H9 (cell line): ENCODE measurements at regions not wholly inside any gene's neighbourhood (a gene's known extent, or its start where the extent isn't known, plus 50 kb on each side); places are given as distances from the start of the nearest gene placed in this dataset.

Experiments
- DNase-seq: peaks from one replicate; pipeline ENCODE4 v3.0.0-alpha.2; 2017
- H2AFZ ChIP-seq: one replicate; pipeline ENCODE4 v1.6.1; 2013; ENCODE audit warnings: mild to moderate bottlenecking, low read length, control low read depth, moderate library complexity
- H2AK5ac ChIP-seq: 2 replicates; pipeline ENCODE4 v1.6.1; 2013; ENCODE audit warnings: low read length, control low read depth, mixed read lengths; ENCODE audit not compliant: insufficient read length
- H2BK120ac ChIP-seq: one replicate; pipeline ENCODE4 v1.6.1; 2013; ENCODE audit warnings: low read depth, mild to moderate bottlenecking, low read length, control low read depth, inconsistent platforms; ENCODE audit not compliant: poor library complexity, severe bottlenecking
- H2BK12ac ChIP-seq: 2 replicates; pipeline ENCODE4 v1.6.1; 2013; ENCODE audit warnings: low read length, control low read depth, mixed read lengths, low read depth; ENCODE audit not compliant: insufficient read length
- H2BK15ac ChIP-seq: 2 replicates; pipeline ENCODE4 v1.6.1; 2013; ENCODE audit warnings: low read depth, low read length, control low read depth
- H2BK20ac ChIP-seq: one replicate; pipeline ENCODE4 v1.6.1; 2013; ENCODE audit warnings: low read depth, mild to moderate bottlenecking, low read length, control low read depth, inconsistent platforms; ENCODE audit not compliant: poor library complexity, severe bottlenecking
- H2BK5ac ChIP-seq: 2 replicates; pipeline ENCODE4 v1.6.1; 2013; ENCODE audit warnings: low read length, control low read depth, mixed read lengths; ENCODE audit not compliant: insufficient read length
- H3K14ac ChIP-seq: 2 replicates; pipeline ENCODE4 v1.6.1; 2013; ENCODE audit warnings: low read length, control low read depth; ENCODE audit not compliant: insufficient read depth
- H3K18ac ChIP-seq: 2 replicates; pipeline ENCODE4 v1.6.1; 2013; ENCODE audit warnings: low read depth, mild to moderate bottlenecking, mixed read lengths, low read length, control low read depth; ENCODE audit not compliant: insufficient read length
- H3K23ac ChIP-seq: 2 replicates; pipeline ENCODE4 v1.6.1; 2013; ENCODE audit warnings: low read length, control low read depth, mixed read lengths, low read depth; ENCODE audit not compliant: insufficient read length
- H3K23me2 ChIP-seq: 2 replicates; pipeline ENCODE4 v1.6.1; 2013; ENCODE audit warnings: low read depth, mild to moderate bottlenecking, mixed read lengths, low read length, control low read depth; ENCODE audit not compliant: insufficient read length, poor library complexity, severe bottlenecking
- H3K27ac ChIP-seq: 2 replicates; pipeline ENCODE4 v1.5.1; 2013; ENCODE audit warnings: low read length, control low read depth, mixed read lengths, low read depth; ENCODE audit not compliant: insufficient read length
- H3K27me3 ChIP-seq: 2 replicates; pipeline ENCODE4 v1.6.1; 2013; ENCODE audit warnings: low read length, control low read depth, inconsistent platforms; ENCODE audit not compliant: insufficient read depth
- H3K4ac ChIP-seq: 2 replicates; pipeline ENCODE4 v1.6.1; 2013; ENCODE audit warnings: low read depth, mild to moderate bottlenecking, control low read depth, inconsistent platforms, low read length, moderate library complexity
- H3K4me1 ChIP-seq: 2 replicates; pipeline ENCODE4 v1.6.1; 2013; ENCODE audit warnings: low read length, control low read depth, inconsistent platforms; ENCODE audit not compliant: insufficient read depth
- H3K4me2 ChIP-seq: 2 replicates; pipeline ENCODE4 v1.6.1; 2013; ENCODE audit warnings: low read length, control low read depth, mixed read lengths; ENCODE audit not compliant: insufficient read length, insufficient read depth
- H3K56ac ChIP-seq: 2 replicates; pipeline ENCODE4 v1.6.1; 2013; ENCODE audit warnings: low read depth, mild to moderate bottlenecking, mixed read lengths, low read length, control low read depth; ENCODE audit not compliant: insufficient read length
- H3K79me1 ChIP-seq: 2 replicates; pipeline ENCODE4 v1.6.1; 2013; ENCODE audit warnings: low read depth, mild to moderate bottlenecking, moderate library complexity, low read length, control low read depth, inconsistent platforms; ENCODE audit not compliant: insufficient read depth, poor library complexity, severe bottlenecking
- H3K79me2 ChIP-seq: 2 replicates; pipeline ENCODE4 v1.6.1; 2013; ENCODE audit warnings: low read length, control low read depth, inconsistent platforms; ENCODE audit not compliant: insufficient read depth
- H3K9ac ChIP-seq: 2 replicates; pipeline ENCODE4 v1.6.1; 2013; ENCODE audit warnings: low read length, control low read depth, mixed read lengths; ENCODE audit not compliant: insufficient read length; ENCODE audit errors: extremely low read depth
- H3K9me3 ChIP-seq: one replicate; pipeline ENCODE4 v1.6.1; 2013; ENCODE audit warnings: low read depth, low read length, inconsistent platforms; ENCODE audit not compliant: control insufficient read depth
- H3T11ph ChIP-seq: one replicate; pipeline ENCODE4 v1.6.1; 2013; ENCODE audit warnings: mild to moderate bottlenecking, low read length, control low read depth, inconsistent platforms
- H4K20me1 ChIP-seq: one replicate; pipeline ENCODE4 v1.6.1; 2013; ENCODE audit not compliant: control insufficient read depth, insufficient read length, insufficient read depth
- H4K5ac ChIP-seq: 2 replicates; pipeline ENCODE4 v1.6.1; 2013; ENCODE audit warnings: low read depth, mild to moderate bottlenecking, mixed read lengths, low read length, control low read depth; ENCODE audit not compliant: insufficient read length
- H4K8ac ChIP-seq: replicated peaks from 2 replicates; pipeline ENCODE4 v1.6.1; 2013; ENCODE audit warnings: low read length, control low read depth, mixed read lengths, low read depth; ENCODE audit not compliant: insufficient read length
- H4K91ac ChIP-seq: 2 replicates; pipeline ENCODE4 v1.6.1; 2013; ENCODE audit warnings: low read depth, mild to moderate bottlenecking, moderate library complexity, mixed read lengths, low read length, control low read depth; ENCODE audit not compliant: insufficient read length
- H3K27ac Mint-ChIP-seq, 3 experiments: 2 replicates in 2 of 3; 3 replicates in 1 of 3; pipeline ENCODE4 v1.8.0; 2020 to 2021; ENCODE audit warnings: mixed read lengths in 3 of 3, mild to moderate bottlenecking in 1 of 3, moderate library complexity in 1 of 3
- H3K27me3 Mint-ChIP-seq: 2 replicates; pipeline ENCODE4 v1.8.0; 2021; ENCODE audit warnings: low read depth, mild to moderate bottlenecking, moderate library complexity, mixed read lengths
- H3K36me3 Mint-ChIP-seq, 3 experiments: 2 replicates in 2 of 3; 3 replicates in 1 of 3; pipeline ENCODE4 v1.8.0; 2020 to 2021; ENCODE audit warnings: low read depth in 3 of 3, mixed read lengths in 3 of 3; ENCODE audit not compliant: insufficient read depth in 1 of 3
- H3K4me1 Mint-ChIP-seq, 2 experiments: 2 replicates each; pipeline ENCODE4 v1.8.0; 2020; ENCODE audit warnings: mixed read lengths in 2 of 2
- H3K4me3 Mint-ChIP-seq, 2 experiments: 2 replicates in 1 of 2; 3 replicates in 1 of 2; pipeline ENCODE4 v1.8.0; 2020 to 2021; ENCODE audit warnings: mild to moderate bottlenecking in 2 of 2, mixed read lengths in 2 of 2, moderate library complexity in 1 of 2
- H3K9me3 Mint-ChIP-seq, 2 experiments: 2 replicates in 1 of 2; 3 replicates in 1 of 2; pipeline ENCODE4 v1.8.0; 2020; ENCODE audit warnings: mild to moderate bottlenecking in 2 of 2, mixed read lengths in 2 of 2, moderate library complexity in 1 of 2
- CTCF ChIP-seq: fragments of 200-600 bp; sonication (generic); conservative IDR thresholded peaks from 3 replicates; pipeline ENCODE4 v1.8.0; 2021; ENCODE audit warnings: antibody characterized with exemption, mild to moderate bottlenecking
- WGBS: extraction: QIAGEN DNeasy Blood & Tissue Kit; methylation state at CpG from one replicate; pipeline ENCODE4 v1.1.7; 2013; ENCODE audit warnings: missing lambda C conversion rate, low lambda C conversion rate, mixed read lengths; ENCODE audit not compliant: insufficient read length; ENCODE audit errors: extremely low coverage; 5-methylcytosine and 5-hydroxymethylcytosine counted together

- H3T11ph ChIP-seq: no peak overlapping the region
- no peaks in the 10 kb centered on the region for H3K27me3 ChIP-seq
- H4K91ac ChIP-seq: no peak overlapping the region
- no peak for TF ChIP-seq CTCF
- no peaks in the 10 kb centered on the region for H3K79me2 ChIP-seq
- H3K27ac ChIP-seq: no peak overlapping the region
- no peak overlapping the region for H2BK12ac ChIP-seq
- no peak overlapping the region for H2AFZ ChIP-seq
- no peaks in the 10 kb centered on the region for H3K9me3 Mint-ChIP-seq
- H3K36me3 Mint-ChIP-seq: no peaks in the 10 kb centered on the region
- peaks cover 20% of the 10 kb centered on the region in 2 experiments for H3K4me1 Mint-ChIP-seq
- no peaks in the 10 kb centered on the region for H3K27me3 Mint-ChIP-seq
- H3K56ac ChIP-seq: no peak overlapping the region
- H3K4me3 Mint-ChIP-seq: no peak overlapping the region
- H2BK20ac ChIP-seq: no peak overlapping the region
- H3K9ac ChIP-seq: no peak overlapping the region
- H2BK15ac ChIP-seq: no peak overlapping the region
- H2AK5ac ChIP-seq: no peak overlapping the region
- H3K23me2 ChIP-seq: no peaks in the 10 kb centered on the region
- H3K23ac ChIP-seq: no peak overlapping the region
- no peaks in the 10 kb centered on the region for H4K20me1 ChIP-seq
- no peaks in the 10 kb centered on the region for H3K9me3 ChIP-seq
- no peaks in the 10 kb centered on the region for H3K79me1 ChIP-seq
- peaks cover under 1% of the 10 kb centered on the region; the same call in 1 of the 2 replicates for H3K4me1 ChIP-seq
- no peak overlapping the region for H4K8ac ChIP-seq
- no peak overlapping the region for H3K4ac ChIP-seq
- no peak for DNase-seq
- no peak overlapping the region for H4K5ac ChIP-seq
- no peak overlapping the region for H3K27ac Mint-ChIP-seq
- H3K14ac ChIP-seq: no peak overlapping the region
- no peak overlapping the region for H3K4me2 ChIP-seq
- H2BK5ac ChIP-seq: no peak overlapping the region
- no CpG with 5 or more reads among the region's 4 CpGs for WGBS
- H3K18ac ChIP-seq: no peak overlapping the region
- no peak overlapping the region for H2BK120ac ChIP-seq
These were observed 80.6 kb upstream of the PREP start for GRCh38 chr6:105483492-105483891.
